ENCODE measurements at regions not wholly inside any gene's neighbourhood (a gene's known extent, or its start where the extent isn't known, plus 50 kb on each side); places are given as distances from the start of the nearest gene placed in this dataset.

DNA sequence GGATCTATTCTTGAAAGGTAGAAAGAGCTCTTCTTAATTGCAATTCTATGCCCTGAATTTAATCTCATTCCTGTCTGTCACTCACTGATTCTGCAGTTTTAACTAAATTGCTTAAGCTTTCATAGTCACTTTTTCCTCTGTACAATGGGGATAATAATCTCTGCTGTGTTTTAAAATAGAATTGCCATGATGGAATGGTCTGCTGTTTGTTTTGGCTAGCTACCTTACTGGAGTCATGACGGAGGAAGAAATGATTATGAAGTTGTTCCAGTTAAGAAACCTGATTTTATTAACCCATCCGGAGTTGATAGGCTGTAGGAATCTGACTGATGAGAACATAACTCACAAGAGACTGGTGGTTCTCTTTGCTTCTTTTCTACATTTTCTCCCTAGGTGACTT, 54.9 kb upstream of the ITM2B start:
- TF ChIP-seq POLR2A (IDR thresholded peaks at IDR 0.05): no peak
- TF ChIP-seq, protein P1, sequence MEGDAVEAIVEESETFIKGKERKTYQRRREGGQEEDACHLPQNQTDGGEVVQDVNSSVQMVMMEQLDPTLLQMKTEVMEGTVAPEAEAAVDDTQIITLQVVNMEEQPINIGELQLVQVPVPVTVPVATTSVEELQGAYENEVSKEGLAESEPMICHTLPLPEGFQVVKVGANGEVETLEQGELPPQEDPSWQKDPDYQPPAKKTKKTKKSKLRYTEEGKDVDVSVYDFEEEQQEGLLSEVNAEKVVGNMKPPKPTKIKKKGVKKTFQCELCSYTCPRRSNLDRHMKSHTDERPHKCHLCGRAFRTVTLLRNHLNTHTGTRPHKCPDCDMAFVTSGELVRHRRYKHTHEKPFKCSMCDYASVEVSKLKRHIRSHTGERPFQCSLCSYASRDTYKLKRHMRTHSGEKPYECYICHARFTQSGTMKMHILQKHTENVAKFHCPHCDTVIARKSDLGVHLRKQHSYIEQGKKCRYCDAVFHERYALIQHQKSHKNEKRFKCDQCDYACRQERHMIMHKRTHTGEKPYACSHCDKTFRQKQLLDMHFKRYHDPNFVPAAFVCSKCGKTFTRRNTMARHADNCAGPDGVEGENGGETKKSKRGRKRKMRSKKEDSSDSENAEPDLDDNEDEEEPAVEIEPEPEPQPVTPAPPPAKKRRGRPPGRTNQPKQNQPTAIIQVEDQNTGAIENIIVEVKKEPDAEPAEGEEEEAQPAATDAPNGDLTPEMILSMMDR (IDR thresholded peaks at IDR 0.05): no peak

Measured in Peyer's patch (tissue), 4 donors.